HepG2 (cell line): ENCODE measurements at regions not wholly inside any gene's neighbourhood (a gene's known extent, or its start where the extent isn't known, plus 50 kb on each side); places are given as distances from the start of the nearest gene placed in this dataset.

Experiments used
- ATF7 ChIP-seq, 2 experiments: fragments of 450-650 bp in 1 of 2; sonication (generic) in 1 of 2; formaldehyde crosslinking in 1 of 2; IDR thresholded peaks; 2 replicates each; pipeline versions ENCODE4 v1.4.0 to v1.6.1; 2016 to 2020; ENCODE audit warnings: antibody characterized with exemption in 1 of 2, mild to moderate bottlenecking in 1 of 2, missing genetic modification reagents in 1 of 2
- CTCF ChIP-seq: sonication (generic); formaldehyde crosslinking; IDR thresholded peaks from 2 replicates; pipeline ENCODE4 v1.5.0; 2020; ENCODE audit warnings: mild to moderate bottlenecking, missing genetic modification reagents, moderate library complexity
- EHMT2 ChIP-seq: fragments of 200-600 bp; sonication (generic); IDR thresholded peaks from 2 replicates; pipeline ENCODE4 v1.7.0; 2017; ENCODE audit warnings: antibody characterized with exemption, low read depth, low read length, borderline replicate concordance
- FOXM1 ChIP-seq: sonication (generic); formaldehyde crosslinking; IDR thresholded peaks from 2 replicates; pipeline ENCODE4 v1.5.0; 2020; ENCODE audit warnings: missing genetic modification reagents
- FUBP1 ChIP-seq: sonication (generic); formaldehyde crosslinking; IDR thresholded peaks from 2 replicates; pipeline ENCODE4 v1.5.1; 2020; ENCODE audit warnings: missing genetic modification reagents, mild to moderate bottlenecking, borderline replicate concordance
- JUNB ChIP-seq: sonication (generic); formaldehyde crosslinking; IDR thresholded peaks from 2 replicates; pipeline ENCODE4 v1.8.0; 2022; ENCODE audit warnings: missing genetic modification reagents, mild to moderate bottlenecking, borderline replicate concordance
- KAT7 ChIP-seq: IDR thresholded peaks from 2 replicates; pipeline ENCODE4 v1.6.1; 2018; ENCODE audit warnings: borderline replicate concordance, missing compliant biosample characterization
- NR2F2 ChIP-seq: IDR thresholded peaks from 2 replicates; pipeline ENCODE4 v1.6.1; 2012; ENCODE audit warnings: low read depth, inconsistent platforms, borderline replicate concordance
- PHF20 ChIP-seq: sonication (generic); formaldehyde crosslinking; IDR thresholded peaks from 2 replicates; pipeline ENCODE4 v1.5.0; 2020; ENCODE audit warnings: mild to moderate bottlenecking, missing genetic modification reagents
- POLR2A ChIP-seq, 2 experiments: IDR thresholded peaks; 2 replicates each; pipeline ENCODE4 v1.6.1; 2011; ENCODE audit warnings: low read depth in 2 of 2, low read length in 2 of 2, mild to moderate bottlenecking in 1 of 2, moderate library complexity in 1 of 2; ENCODE audit not compliant: insufficient read depth in 1 of 2
- REST ChIP-seq, 2 experiments: IDR thresholded peaks; 2 replicates each; pipeline ENCODE4 v1.6.1; 2011 to 2012; ENCODE audit warnings: low read length in 2 of 2, borderline replicate concordance in 1 of 2, low read depth in 1 of 2, mild to moderate bottlenecking in 1 of 2, moderate library complexity in 1 of 2
- TMF1 ChIP-seq: sonication (generic); formaldehyde crosslinking; IDR thresholded peaks from 2 replicates; pipeline ENCODE4 v1.8.1; 2022; ENCODE audit warnings: low read depth, missing genetic modification reagents
- ZFX ChIP-seq: sonication (generic); formaldehyde crosslinking; IDR thresholded peaks from 2 replicates; pipeline ENCODE4 v1.4.0; 2020; ENCODE audit warnings: mild to moderate bottlenecking, low read depth, missing genetic modification reagents, moderate library complexity
- ZNF549 ChIP-seq: sonication (generic); formaldehyde crosslinking; IDR thresholded peaks from 2 replicates; pipeline ENCODE4 v1.5.0; 2020; ENCODE audit warnings: missing genetic modification reagents

GRCh38 chr17:31684901-31685300 lies 174.1 kb downstream of the COPRS start:
- TF ChIP-seq PHF20 (no peak), FUBP1 (CRISPR knock-in tag) (no peak), JUNB (CRISPR knock-in tag) (no peak), FOXM1 (no peak), ATF7 (IDR thresholded peaks at IDR 0.05) (no peak), ATF7 (CRISPR knock-in tag; IDR thresholded peaks at IDR 0.05) (no peak), POLR2A (IDR thresholded peaks at IDR 0.05; ENCODE audit: insufficient read depth in 1 of 2, low read depth in 2 of 2, low read length in 2 of 2) (no peak), KAT7 (no peak), NR2F2 (no peak), ZNF549 (CRISPR knock-in tag) (no peak), EHMT2 (no peak), CTCF (CRISPR knock-in tag) (no peak), ZFX (CRISPR knock-in tag) (no peak), REST (IDR thresholded peaks at IDR 0.05; ENCODE audit: borderline replicate concordance in 1 of 2, low read depth in 1 of 2, low read length in 2 of 2) (no peak), TMF1 (CRISPR knock-in tag) (no peak)
